Activated CD4-positive, alpha-beta T cell treated with anti-CD3 and anti-CD28 coated beads, Interleukin-2, amount 10 ng/mL, durations not matched to agents 24 days and 14 days (primary cell): ENCODE measurements at regions not wholly inside any gene's neighbourhood (a gene's known extent, or its start where the extent isn't known, plus 50 kb on each side); places are given as distances from the start of the nearest gene placed in this dataset.

Experiments
- DNase-seq: peaks from one replicate; pipeline ENCODE4 v3.0.0; 2022
- H3K27ac Mint-ChIP-seq: one replicate; pipeline ENCODE4 v1.8.0; 2022; ENCODE audit warnings: mild to moderate bottlenecking, mixed read lengths
- H3K27me3 Mint-ChIP-seq: one replicate; pipeline ENCODE4 v1.8.0; 2022; ENCODE audit warnings: mixed read lengths
- H3K36me3 Mint-ChIP-seq: one replicate; pipeline ENCODE4 v1.8.0; 2022; ENCODE audit warnings: low read depth, mild to moderate bottlenecking, mixed read lengths
- H3K4me1 Mint-ChIP-seq: one replicate; pipeline ENCODE4 v1.8.0; 2021; ENCODE audit warnings: mixed read lengths
- H3K4me3 Mint-ChIP-seq: one replicate; pipeline ENCODE4 v1.8.0; 2022; ENCODE audit warnings: mild to moderate bottlenecking, moderate library complexity, mixed read lengths
- H3K9me3 Mint-ChIP-seq: one replicate; pipeline ENCODE4 v1.8.0; 2021; ENCODE audit warnings: mixed read lengths
- intact Hi-C: fragments of 100-400 bp; cut with micrococcal nuclease; formaldehyde crosslinking; loops from one replicate; pipeline ENCODE4 v1.15.1; 2023

DNA sequence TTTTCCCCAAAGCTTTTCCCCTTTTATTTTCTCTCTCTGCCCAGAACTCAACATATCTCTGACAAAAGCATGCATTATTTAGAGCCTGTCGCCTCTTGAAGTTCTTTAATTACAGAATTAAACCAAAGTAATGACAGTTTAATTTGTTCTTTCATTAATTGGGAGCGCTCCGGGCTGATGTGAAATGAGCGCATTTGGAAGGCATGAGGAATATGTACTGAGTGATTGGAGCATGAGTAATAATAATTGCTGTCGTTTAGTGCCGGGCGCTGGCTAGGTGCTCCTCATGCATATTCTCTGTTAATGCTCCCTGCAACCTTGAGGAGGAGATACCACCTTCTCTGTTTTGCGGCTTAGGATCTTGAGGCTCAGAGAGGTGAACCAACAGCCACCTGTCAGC, 120.5 kb downstream of the SLC25A47 start:
- intact Hi-C loops = no loop called here
- no peak overlapping the region for H3K4me3 Mint-ChIP-seq
- no peaks in the 10 kb centered on the region for H3K9me3 Mint-ChIP-seq
- no peak overlapping the region for H3K27ac Mint-ChIP-seq
- H3K4me1 Mint-ChIP-seq = peaks cover 27% of the 10 kb centered on the region
- no peak for DNase-seq
- no peaks in the 10 kb centered on the region for H3K36me3 Mint-ChIP-seq
- no peaks in the 10 kb centered on the region for H3K27me3 Mint-ChIP-seq

GRCh38 chr14:100445436-100446088, 122.4 kb downstream of the SLC25A47 start:
- H3K9me3 Mint-ChIP-seq = no peaks in the 10 kb centered on the region
- H3K27ac Mint-ChIP-seq = no peak overlapping the region
- H3K4me3 Mint-ChIP-seq = no peak overlapping the region
- H3K27me3 Mint-ChIP-seq = no peaks in the 10 kb centered on the region
- H3K36me3 Mint-ChIP-seq = no peaks in the 10 kb centered on the region
- H3K4me1 Mint-ChIP-seq = peaks cover 22% of the 10 kb centered on the region
- intact Hi-C loops = no loop called here
- DNase-seq = no peak

- Mint-ChIP-seq H3K4me1 (peaks cover 15% of the 10 kb centered on the region), H3K27ac (no peak overlapping the region), H3K9me3 (no peaks in the 10 kb centered on the region), H3K4me3 (no peak overlapping the region), H3K36me3 (no peaks in the 10 kb centered on the region), H3K27me3 (no peaks in the 10 kb centered on the region)
- no peak for DNase-seq
- intact Hi-C loops = no loop called here
These were observed 123.4 kb downstream of the SLC25A47 start for GRCh38 chr14:100446572-100446971.

DNA sequence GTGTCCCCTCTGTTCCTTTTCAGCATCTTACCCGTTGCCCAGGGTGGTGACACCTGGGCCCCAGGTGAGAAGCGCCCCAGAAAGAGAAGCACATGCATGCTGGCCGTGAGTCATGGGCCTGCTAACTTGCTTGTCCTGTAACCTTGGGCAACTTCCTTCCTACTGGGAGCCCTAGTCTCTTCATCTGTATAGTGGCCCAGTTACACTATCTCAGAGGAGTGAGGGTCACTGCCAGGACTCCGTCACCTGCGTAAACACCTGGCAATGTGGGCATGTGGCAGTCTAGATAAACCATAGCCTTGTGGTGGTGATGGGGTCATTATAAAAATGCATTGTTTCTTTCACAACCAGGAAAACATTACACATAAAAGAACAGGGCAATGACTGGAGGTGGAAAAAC, 125.2 kb downstream of the SLC25A47 start:
- no peaks in the 10 kb centered on the region for H3K9me3 Mint-ChIP-seq
- intact Hi-C loops = no loop called here
- H3K27me3 Mint-ChIP-seq = no peaks in the 10 kb centered on the region
- no peak for DNase-seq
- H3K4me3 Mint-ChIP-seq = no peak overlapping the region
- peaks cover 5% of the 10 kb centered on the region for H3K4me1 Mint-ChIP-seq
- no peak overlapping the region for H3K27ac Mint-ChIP-seq
- no peaks in the 10 kb centered on the region for H3K36me3 Mint-ChIP-seq

GRCh38 chr14:100449225-100449987, 126.3 kb downstream of the SLC25A47 start:
- H3K4me3 Mint-ChIP-seq = no peak overlapping the region
- DNase-seq = no peak
- no peaks in the 10 kb centered on the region for H3K27me3 Mint-ChIP-seq
- intact Hi-C loops = no loop called here
- H3K27ac Mint-ChIP-seq = no peak overlapping the region
- no peaks in the 10 kb centered on the region for H3K36me3 Mint-ChIP-seq
- H3K4me1 Mint-ChIP-seq = peaks cover 5% of the 10 kb centered on the region
- no peaks in the 10 kb centered on the region for H3K9me3 Mint-ChIP-seq

GRCh38 chr14:100450049-100450448, 126.9 kb downstream of the SLC25A47 start:
- no peak for DNase-seq
- Mint-ChIP-seq H3K9me3 (no peaks in the 10 kb centered on the region), H3K4me3 (no peak overlapping the region), H3K27me3 (no peaks in the 10 kb centered on the region), H3K4me1 (peaks cover 5% of the 10 kb centered on the region), H3K27ac (no peak overlapping the region), H3K36me3 (no peaks in the 10 kb centered on the region)
- intact Hi-C loops = no loop called here

DNA sequence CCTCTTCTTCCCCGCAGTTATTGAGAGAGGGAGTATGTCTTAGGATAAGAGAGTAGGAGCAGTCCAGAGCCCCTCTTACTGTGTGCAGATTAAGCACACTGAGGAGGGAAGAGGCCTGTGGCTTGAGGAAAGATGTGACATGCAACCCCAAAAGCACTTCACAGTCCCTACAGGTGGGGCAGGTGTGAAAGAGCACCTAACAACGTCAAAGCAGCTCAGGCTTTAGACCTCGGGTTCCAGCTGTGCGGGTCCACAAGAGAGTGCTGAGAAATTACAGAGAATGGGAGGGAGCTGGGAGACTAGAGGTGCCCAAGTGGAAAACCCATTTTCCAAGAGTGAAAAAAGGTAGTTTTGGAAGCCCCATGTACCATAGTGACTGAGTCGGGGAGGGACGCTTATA, 127.6 kb downstream of the SLC25A47 start:
- Mint-ChIP-seq H3K4me3 (no peak overlapping the region), H3K9me3 (no peaks in the 10 kb centered on the region), H3K27ac (no peak overlapping the region), H3K4me1 (peaks cover 5% of the 10 kb centered on the region), H3K27me3 (peaks cover 1% of the 10 kb centered on the region), H3K36me3 (no peaks in the 10 kb centered on the region)
- intact Hi-C loops = no loop called here
- DNase-seq = no peak

GRCh38 chr14:100451264-100451663, 128.1 kb downstream of the SLC25A47 start:
- Mint-ChIP-seq H3K27ac (no peak overlapping the region), H3K4me3 (no peak overlapping the region), H3K4me1 (peaks cover 5% of the 10 kb centered on the region), H3K27me3 (peaks cover 2% of the 10 kb centered on the region), H3K36me3 (no peaks in the 10 kb centered on the region), H3K9me3 (no peaks in the 10 kb centered on the region)
- DNase-seq = no peak
- intact Hi-C loops = no loop called here

- Mint-ChIP-seq H3K36me3 (no peaks in the 10 kb centered on the region), H3K9me3 (no peaks in the 10 kb centered on the region), H3K4me1 (no peaks in the 10 kb centered on the region), H3K27me3 (peaks cover 8% of the 10 kb centered on the region), H3K27ac (no peak overlapping the region), H3K4me3 (no peak overlapping the region)
- DNase-seq = no peak
- intact Hi-C loops = no loop called here
These were observed 130.8 kb downstream of the SLC25A47 start for GRCh38 chr14:100453930-100454329.

- peaks cover 8% of the 10 kb centered on the region for H3K27me3 Mint-ChIP-seq
- no peaks in the 10 kb centered on the region for H3K9me3 Mint-ChIP-seq
- no peaks in the 10 kb centered on the region for H3K36me3 Mint-ChIP-seq
- no peaks in the 10 kb centered on the region for H3K4me1 Mint-ChIP-seq
- H3K4me3 Mint-ChIP-seq = no peak overlapping the region
- intact Hi-C loops = no loop called here
- no peak for DNase-seq
- H3K27ac Mint-ChIP-seq = no peak overlapping the region
These were observed 131.3 kb downstream of the SLC25A47 start for GRCh38 chr14:100454437-100454836.

GRCh38 chr14:100463937-100464336, 123.3 kb downstream of the BEGAIN start:
- DNase-seq = no peak
- H3K9me3 Mint-ChIP-seq = no peaks in the 10 kb centered on the region
- no peak overlapping the region for H3K27ac Mint-ChIP-seq
- intact Hi-C loops = no loop called here
- peaks cover 10% of the 10 kb centered on the region for H3K27me3 Mint-ChIP-seq
- H3K36me3 Mint-ChIP-seq = no peaks in the 10 kb centered on the region
- H3K4me1 Mint-ChIP-seq = no peaks in the 10 kb centered on the region
- no peak overlapping the region for H3K4me3 Mint-ChIP-seq

DNA sequence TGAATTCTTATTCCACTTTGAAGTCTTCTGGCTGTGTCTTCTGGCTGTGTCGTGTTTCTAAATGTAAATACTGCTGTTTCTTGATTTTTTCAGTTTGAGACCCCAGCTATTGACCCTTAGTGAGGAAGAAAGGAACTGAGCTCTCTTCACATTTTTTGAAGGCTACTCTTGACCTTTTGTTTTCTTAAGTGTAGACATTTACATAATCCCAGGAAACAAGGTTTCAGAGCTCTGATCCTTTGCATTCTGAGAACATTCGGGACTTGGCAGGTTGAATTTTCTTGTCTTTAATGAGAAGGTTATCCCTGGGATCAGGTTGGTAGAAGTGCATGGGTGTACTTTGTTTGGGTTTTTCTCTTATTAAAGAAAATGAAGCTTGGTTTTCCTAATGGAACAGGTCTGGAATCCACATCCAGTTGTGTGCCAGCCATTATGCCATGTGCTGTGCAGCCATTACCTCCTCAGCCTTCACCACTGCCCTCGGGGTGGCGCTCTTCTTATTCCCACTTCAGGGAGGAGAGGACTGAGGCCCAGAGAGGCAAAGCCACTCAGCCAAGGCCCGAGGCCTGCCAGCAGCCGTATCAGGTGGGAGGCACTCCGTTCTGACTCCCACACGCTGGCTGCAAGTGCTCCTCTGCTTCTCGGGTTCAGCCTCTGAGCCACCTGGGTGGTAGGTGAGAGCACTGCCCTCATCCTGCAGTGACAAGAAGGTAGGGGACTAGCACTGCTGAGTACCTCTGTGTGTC, 120.9 kb downstream of the BEGAIN start:
- peaks cover 9% of the 10 kb centered on the region for H3K27me3 Mint-ChIP-seq
- H3K9me3 Mint-ChIP-seq = no peaks in the 10 kb centered on the region
- H3K36me3 Mint-ChIP-seq = no peaks in the 10 kb centered on the region
- H3K4me3 Mint-ChIP-seq = no peak overlapping the region
- peaks cover 7% of the 10 kb centered on the region for H3K4me1 Mint-ChIP-seq
- intact Hi-C loops = no loop called here
- H3K27ac Mint-ChIP-seq = no peak overlapping the region
- DNase-seq = no peak

DNA sequence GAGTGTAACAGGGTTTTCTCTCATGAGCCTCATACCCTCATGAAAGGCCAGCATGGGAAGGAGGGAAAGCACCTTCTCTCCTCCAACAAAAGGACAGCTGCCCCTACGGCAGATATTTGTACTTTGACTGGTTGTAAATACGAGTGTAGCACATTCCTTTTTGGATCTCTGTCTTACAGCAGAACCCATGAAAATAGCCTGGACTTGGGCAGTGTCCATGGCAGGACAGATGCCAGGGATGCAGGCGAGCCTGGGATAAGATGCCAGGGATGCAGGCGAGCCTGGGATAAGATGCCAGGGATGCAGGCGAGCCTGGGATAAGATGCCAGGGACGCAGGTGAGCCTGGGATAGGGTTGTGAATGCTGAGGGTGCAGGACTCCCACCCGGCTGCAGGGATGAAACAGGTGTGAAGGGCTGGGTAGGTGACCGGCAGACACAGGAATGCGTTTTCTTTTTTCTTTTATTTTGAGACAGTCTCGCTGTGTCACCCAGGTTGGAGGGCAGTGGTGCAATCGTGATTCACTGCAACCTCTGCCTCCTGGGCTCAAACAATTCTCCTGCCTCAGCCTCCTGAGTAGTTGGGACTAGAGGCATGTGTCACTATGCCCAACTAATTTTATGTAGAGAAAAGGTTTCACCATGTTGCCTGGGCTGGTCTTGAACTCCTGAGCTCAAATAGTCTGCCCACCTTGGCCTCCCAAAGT, 120.0 kb downstream of the BEGAIN start:
- no peak for DNase-seq
- intact Hi-C loops = no loop called here
- Mint-ChIP-seq H3K27ac (no peak overlapping the region), H3K36me3 (no peaks in the 10 kb centered on the region), H3K27me3 (peaks cover 9% of the 10 kb centered on the region), H3K9me3 (no peaks in the 10 kb centered on the region), H3K4me3 (no peak overlapping the region), H3K4me1 (peaks cover 7% of the 10 kb centered on the region)

DNA sequence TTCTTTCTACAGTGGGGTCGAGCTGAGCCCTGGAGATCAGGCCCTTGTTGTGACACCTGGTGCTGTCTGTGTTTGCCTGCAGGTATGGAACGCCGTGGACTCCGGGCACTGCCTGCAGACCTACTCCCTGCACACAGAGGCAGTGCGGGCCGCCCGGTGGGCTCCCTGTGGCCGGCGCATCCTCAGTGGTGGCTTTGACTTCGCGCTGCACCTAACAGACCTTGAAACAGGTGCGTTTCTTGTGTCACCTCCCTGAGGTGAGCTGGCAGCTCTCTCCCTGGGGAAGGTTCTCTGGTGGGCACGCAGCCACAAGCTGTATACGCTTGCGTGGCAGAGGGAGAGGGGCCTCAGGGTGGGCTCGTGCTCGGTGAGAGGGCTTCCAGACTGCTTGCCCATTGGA, 119.3 kb downstream of the BEGAIN start:
- Mint-ChIP-seq H3K9me3 (no peaks in the 10 kb centered on the region), H3K4me1 (peaks cover 7% of the 10 kb centered on the region), H3K36me3 (no peaks in the 10 kb centered on the region), H3K27me3 (peaks cover 9% of the 10 kb centered on the region), H3K4me3 (no peak overlapping the region), H3K27ac (no peak overlapping the region)
- no peak for DNase-seq
- intact Hi-C loops = no loop called here
